CD4-positive, alpha-beta T cell treated with Interleukin-2 at 100 ng/mL for 4 hours (primary cell): ENCODE measurements at regions not wholly inside any gene's neighbourhood (a gene's known extent, or its start where the extent isn't known, plus 50 kb on each side); places are given as distances from the start of the nearest gene placed in this dataset.
"Not testable (repeated sequence)": the region's sequence is repeated elsewhere in the genome, so short reads cannot be mapped to it uniquely, and the experiment has no call there.

ENCODE experiments used
- DNase-seq: peaks from one replicate; pipeline ENCODE4 v3.0.0-alpha.2; 2020; ENCODE audit warnings: low spot score

- not testable (repeated sequence) for DNase-seq
These were observed 196.8 kb downstream of the BANP start for GRCh38 chr16:88148078-88148477.

GRCh38 chr16:88148682-88149081, 197.4 kb downstream of the BANP start:
- DNase-seq, result not testable (repeated sequence)

GRCh38 chr16:88149158-88149603, 197.9 kb downstream of the BANP start:
- DNase-seq, result not testable (repeated sequence)

GRCh38 chr16:88149663-88150062, 198.4 kb downstream of the BANP start:
- not testable (repeated sequence) for DNase-seq

- not testable (repeated sequence) for DNase-seq
These were observed 199.4 kb downstream of the BANP start for GRCh38 chr16:88150456-88151128.

- not testable (repeated sequence) for DNase-seq
These were observed 199.9 kb downstream of the BANP start for GRCh38 chr16:88151129-88151499.

- not testable (repeated sequence) for DNase-seq
These were observed 200.9 kb downstream of the BANP start for GRCh38 chr16:88151859-88152843.

GRCh38 chr16:88152879-88153278, 201.6 kb downstream of the BANP start:
- DNase-seq, result not testable (repeated sequence)

GRCh38 chr16:88153516-88153915, 202.3 kb downstream of the BANP start:
- DNase-seq, result not testable (repeated sequence)

GRCh38 chr16:88154886-88155285, 203.7 kb downstream of the BANP start:
- not testable (repeated sequence) for DNase-seq

GRCh38 chr16:88155681-88156080, 204.4 kb downstream of the BANP start:
- DNase-seq, result not testable (repeated sequence)

GRCh38 chr16:88156640-88157283, 205.5 kb downstream of the BANP start:
- DNase-seq, result not testable (repeated sequence)

GRCh38 chr16:88157686-88158085, 206.5 kb downstream of the BANP start:
- DNase-seq, result not testable (repeated sequence)

- not testable (repeated sequence) for DNase-seq
These were observed 207.2 kb downstream of the BANP start for GRCh38 chr16:88158256-88159045.

- DNase-seq, result not testable (repeated sequence)
These were observed 208.0 kb downstream of the BANP start for GRCh38 chr16:88159046-88159896.

- DNase-seq, result not testable (repeated sequence)
These were observed 208.7 kb downstream of the BANP start for GRCh38 chr16:88159897-88160335.

- DNase-seq, result not testable (repeated sequence)
These were observed 210.0 kb downstream of the BANP start for GRCh38 chr16:88161191-88161590.

GRCh38 chr16:88161623-88162275, 210.5 kb downstream of the BANP start:
- DNase-seq, result not testable (repeated sequence)

GRCh38 chr16:88162778-88163177, 211.5 kb downstream of the BANP start:
- not testable (repeated sequence) for DNase-seq
